Fibroblast of skin of right quadriceps (primary cell): ENCODE measurements at regions not wholly inside any gene's neighbourhood (a gene's known extent, or its start where the extent isn't known, plus 50 kb on each side); places are given as distances from the start of the nearest gene placed in this dataset.

Experiments
- DNase-seq: peaks from one replicate; pipeline ENCODE4 v3.0.0-alpha.2; 2013

DNA sequence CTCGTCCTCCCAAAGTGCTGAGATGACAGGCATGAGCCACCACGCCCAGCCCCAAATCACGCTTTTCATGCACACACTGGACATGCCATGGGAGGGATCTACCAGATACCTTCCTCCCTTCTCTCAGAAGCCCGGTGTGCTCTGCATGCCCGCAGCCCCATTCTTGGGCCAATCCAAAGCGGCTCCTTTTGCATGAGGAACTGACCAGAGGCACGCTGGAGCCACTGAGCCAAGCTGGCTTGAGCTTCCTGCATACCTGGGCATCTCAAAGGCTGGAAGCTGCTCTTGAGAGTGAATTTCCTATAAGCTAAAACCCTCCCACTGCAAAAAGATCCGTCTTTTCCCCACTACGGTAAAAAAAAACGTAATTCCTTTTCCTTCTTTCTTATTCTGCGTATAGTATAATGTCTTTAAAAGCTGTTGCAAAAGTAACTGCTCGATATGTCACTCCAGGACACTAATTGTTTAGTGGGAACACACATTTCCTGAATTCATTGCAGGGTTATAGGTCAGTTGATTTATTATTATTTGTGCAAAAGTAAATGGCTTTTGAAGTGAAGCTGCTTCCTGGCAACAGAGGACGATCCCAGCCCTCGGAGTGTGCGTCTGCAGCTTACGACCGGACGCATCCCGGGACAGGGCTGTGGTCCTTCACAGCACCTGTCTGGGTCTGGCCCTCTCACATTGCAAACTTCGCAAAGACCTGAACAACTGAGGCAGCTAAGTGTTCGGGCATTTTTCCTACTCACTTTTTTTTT is 61.8 kb upstream of the ETS2 start:
- DNase-seq, result no peak

GRCh38 chr21:38744861-38745260 is 60.9 kb upstream of the ETS2 start:
- no peak for DNase-seq

- DNase-seq, result no peak
Observed at GRCh38 chr21:38747810-38748209, 57.9 kb upstream of the ETS2 start.

- no peak for DNase-seq
Observed at GRCh38 chr21:38751379-38752050, 54.2 kb upstream of the ETS2 start.

GRCh38 chr21:38752051-38752505 is 53.7 kb upstream of the ETS2 start:
- no peak for DNase-seq

DNA sequence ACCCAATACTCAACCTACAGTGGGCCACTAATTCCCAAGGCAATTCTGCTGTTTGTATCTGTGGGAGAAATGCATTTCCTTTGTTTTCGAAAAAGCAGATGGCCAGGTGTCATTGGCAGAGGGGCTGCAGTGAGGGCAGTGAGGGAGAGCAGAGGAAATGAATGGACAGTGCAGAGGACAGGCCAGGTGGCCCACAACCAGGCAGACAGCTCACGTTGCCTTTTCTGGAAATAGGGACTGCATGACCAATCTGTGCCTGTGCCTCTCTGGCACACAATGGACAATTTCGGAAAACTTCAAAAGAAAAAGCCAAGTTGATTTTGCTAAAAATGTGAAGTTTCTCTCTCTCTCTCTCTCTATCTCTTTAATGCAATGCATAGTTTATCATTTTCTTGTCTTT is 52.6 kb upstream of the ETS2 start:
- no peak for DNase-seq

DNA sequence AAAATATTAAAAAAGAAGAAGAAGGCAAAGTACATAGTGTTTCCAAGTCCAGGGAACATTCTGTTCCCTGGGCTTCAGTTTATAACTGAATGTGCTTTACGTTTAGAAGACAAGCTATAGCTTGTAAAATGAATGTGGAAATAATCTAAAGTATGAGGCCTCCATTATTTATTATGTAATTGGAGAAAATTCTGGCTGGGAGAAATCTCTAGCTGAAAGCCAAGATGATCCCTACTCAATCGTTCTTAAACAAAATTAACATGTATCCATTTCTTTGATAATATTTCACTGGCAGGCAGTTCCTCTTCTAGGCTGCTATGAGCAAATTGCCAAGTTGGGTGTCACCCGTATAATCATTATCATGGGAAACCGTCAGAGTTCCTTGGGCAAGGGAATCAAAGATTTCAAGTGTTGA is 52.2 kb upstream of the ETS2 start:
- no peak for DNase-seq
